Epithelial cell of esophagus (primary cell): ENCODE measurements at regions not wholly inside any gene's neighbourhood (a gene's known extent, or its start where the extent isn't known, plus 50 kb on each side); places are given as distances from the start of the nearest gene placed in this dataset.

Source experiments
- DNase-seq: peaks from one replicate; pipeline ENCODE4 v3.0.0; 2010; ENCODE audit warnings: low read depth
- H3K4me3 ChIP-seq: 2 replicates; pipeline ENCODE4 v1.5.1; 2011; ENCODE audit warnings: mild to moderate bottlenecking, low read length, control low read depth
- CTCF ChIP-seq: IDR thresholded peaks from 2 replicates; pipeline ENCODE4 v1.5.1; 2011; ENCODE audit warnings: low read depth, mild to moderate bottlenecking, low read length, control low read depth, inconsistent platforms; ENCODE audit not compliant: insufficient read depth; ENCODE audit errors: missing control alignments

GRCh38 chr22:26956371-26956770 lies 299.0 kb downstream of the MIAT start:
- no peak overlapping the region for H3K4me3 ChIP-seq
- no peak for DNase-seq
- TF ChIP-seq CTCF: no peak

GRCh38 chr22:26957176-26957575 lies 299.8 kb downstream of the MIAT start:
- DNase-seq: no peak
- no peak overlapping the region for H3K4me3 ChIP-seq
- no peak for TF ChIP-seq CTCF

GRCh38 chr22:26957897-26958296 lies 300.5 kb downstream of the MIAT start:
- no peak for TF ChIP-seq CTCF
- H3K4me3 ChIP-seq: no peak overlapping the region
- DNase-seq: no peak

- H3K4me3 ChIP-seq: no peak overlapping the region
- no peak for TF ChIP-seq CTCF
- DNase-seq: no peak
These were observed 301.0 kb downstream of the MIAT start for GRCh38 chr22:26958378-26958777.

- no peak for DNase-seq
- TF ChIP-seq CTCF: no peak
- no peak overlapping the region for H3K4me3 ChIP-seq
These were observed 307.3 kb downstream of the MIAT start for GRCh38 chr22:26964642-26965041.

GRCh38 chr22:26967282-26967681 lies 309.9 kb downstream of the MIAT start:
- no peak for DNase-seq
- no peak overlapping the region for H3K4me3 ChIP-seq
- TF ChIP-seq CTCF: no peak

- no peak for TF ChIP-seq CTCF
- no peak overlapping the region for H3K4me3 ChIP-seq
- peak; percentile 13 for DNase-seq
These were observed 311.6 kb downstream of the MIAT start for GRCh38 chr22:26968859-26969523.
